ENCODE measurements at regions not wholly inside any gene's neighbourhood (a gene's known extent, or its start where the extent isn't known, plus 50 kb on each side); places are given as distances from the start of the nearest gene placed in this dataset.

DNA sequence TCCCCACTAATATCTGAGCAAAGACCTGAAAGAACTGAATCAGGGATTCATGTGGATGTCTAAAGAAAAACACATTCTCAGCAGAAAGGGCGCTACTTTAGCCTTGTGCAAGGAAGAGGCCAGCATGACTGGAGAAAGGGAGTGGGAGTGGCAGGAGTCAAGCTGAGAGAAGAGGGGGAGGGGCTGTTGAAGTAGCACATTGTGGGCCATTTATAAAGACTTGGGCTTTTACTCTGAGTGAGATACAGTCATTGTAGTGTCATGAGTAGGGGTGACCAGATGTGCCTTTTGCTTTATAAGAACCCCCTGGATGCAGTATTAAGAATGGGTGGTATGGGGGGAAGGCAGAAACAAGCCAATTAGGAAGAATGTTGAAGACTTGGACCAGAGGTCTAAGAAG lies 452.8 kb downstream of the ENC1 start:
- DNase-seq (ENCODE audit: low spot score) = no peak

DNA sequence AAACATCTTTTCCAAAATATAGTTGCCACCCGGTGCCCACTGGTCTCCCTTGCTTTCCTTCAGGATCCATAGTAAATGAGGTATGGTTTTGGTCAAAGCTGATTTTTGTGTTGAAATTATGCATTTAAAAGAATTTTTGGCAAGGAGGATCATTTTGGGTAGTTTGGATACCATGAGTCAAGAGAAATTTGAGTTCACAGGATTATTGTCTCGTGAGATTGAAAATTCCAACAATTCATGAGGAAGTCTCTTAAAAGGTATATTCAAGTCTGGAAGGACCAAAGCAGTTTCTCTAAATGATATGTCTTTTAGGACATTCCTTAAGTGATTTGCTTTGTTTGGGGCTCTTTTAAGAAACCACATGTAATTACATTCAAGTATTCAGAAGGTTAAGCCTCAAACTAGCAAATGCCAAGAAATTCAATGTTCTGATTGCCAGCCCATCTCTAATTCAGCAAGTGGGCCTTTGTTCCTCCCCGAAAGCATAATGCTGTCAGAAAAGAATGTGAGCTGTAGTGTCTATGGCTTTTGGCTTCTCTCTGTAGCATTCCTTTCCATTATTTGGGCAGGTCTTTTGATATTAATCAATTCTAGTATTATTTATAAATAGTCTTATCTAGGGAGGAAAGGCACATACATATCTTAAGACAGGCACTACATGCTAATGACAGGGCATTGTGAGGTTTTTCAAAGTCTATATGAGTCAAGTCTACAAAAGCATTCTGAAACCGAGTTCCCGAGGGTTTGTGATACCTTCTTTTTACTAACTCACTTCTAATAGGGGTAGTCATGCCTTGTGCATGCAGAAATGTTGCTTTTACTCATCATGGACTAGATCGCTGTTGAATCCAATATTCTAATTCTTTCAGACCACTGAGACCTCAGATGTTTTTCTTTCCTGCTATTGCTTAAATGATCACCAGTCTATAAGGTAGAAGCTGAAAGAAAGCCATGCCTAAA lies 453.9 kb downstream of the ENC1 start:
- no peak for DNase-seq (ENCODE audit: low spot score)

DNA sequence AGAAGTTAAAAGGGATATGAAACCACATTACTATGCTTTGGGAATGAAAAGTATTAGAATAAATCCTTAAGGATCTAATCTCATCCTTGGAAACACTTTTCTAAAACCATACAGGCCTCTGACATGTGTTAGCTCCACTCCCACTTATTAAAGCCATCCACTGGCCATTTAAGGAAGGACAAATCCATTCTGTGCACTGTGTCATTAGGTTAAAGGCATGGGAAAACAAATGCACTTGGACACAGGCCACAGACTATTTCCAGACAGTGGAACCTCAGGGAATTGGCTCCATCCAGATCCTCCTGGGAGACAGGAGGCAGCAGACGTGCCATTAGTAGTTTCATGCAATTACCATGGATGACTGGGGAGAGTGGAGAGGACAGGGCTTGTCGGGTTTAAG lies 454.9 kb downstream of the ENC1 start:
- DNase-seq (ENCODE audit: low spot score) = no peak

DNA sequence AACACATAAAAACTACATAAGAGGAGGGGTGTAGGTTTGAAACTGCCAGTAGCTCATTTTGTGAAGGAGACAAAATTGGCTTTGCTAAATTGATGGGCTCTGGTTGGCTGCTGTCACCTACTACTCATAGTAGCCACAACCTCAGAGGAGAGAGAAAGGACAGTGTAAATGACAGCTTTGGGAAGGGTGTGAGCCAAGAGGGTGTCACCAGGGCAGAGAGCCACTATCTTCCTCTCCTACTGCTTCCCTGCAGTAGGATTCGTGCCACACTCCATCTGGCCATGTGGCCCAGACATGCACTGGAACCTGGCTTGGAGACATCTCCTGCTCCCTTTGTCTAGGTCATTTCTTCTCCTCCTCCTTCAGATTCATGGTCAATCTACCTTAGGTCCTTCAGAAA lies 455.9 kb downstream of the ENC1 start:
- no peak for DNase-seq (ENCODE audit: low spot score)

DNA sequence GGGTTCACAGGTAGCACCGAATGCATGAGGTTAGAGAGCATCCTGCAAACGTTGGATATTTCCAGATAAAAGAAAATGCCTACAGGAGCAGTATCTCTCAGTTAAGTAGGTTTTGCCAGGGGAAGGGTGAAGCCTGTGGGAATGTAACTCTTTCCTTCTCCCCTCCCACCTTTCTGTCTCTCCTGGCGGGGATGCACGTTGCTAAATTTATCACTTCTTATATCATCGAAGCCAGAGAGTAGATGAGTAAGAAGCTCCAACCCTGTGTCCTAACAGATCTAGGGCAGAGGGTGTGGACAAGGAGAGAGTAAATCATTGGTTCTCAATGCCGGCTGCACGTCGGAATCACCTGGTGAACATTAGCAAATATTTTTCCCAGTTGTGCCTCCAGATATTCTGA lies 457.5 kb downstream of the ENC1 start:
- DNase-seq (ENCODE audit: low spot score) = no peak

DNA sequence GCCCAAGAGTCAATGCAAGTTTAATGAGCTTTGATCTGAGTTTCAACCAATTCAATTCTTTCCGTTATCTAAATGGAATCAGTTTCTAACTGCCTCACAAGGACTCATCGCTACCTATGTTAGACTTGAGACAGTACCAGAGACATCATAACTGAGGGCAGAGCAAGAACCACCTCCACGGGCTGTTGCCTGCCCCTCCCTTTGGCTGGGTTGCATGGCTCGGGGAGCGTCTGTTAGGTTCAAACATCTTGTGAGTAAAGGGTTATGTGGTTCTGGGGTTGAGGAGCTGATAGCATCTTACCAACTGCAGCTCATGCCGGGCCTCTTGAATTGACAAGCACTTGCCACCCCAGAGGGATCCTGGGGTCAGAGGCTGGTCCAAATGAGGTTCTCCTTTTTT lies 457.9 kb downstream of the ENC1 start:
- no peak for DNase-seq (ENCODE audit: low spot score)

DNA sequence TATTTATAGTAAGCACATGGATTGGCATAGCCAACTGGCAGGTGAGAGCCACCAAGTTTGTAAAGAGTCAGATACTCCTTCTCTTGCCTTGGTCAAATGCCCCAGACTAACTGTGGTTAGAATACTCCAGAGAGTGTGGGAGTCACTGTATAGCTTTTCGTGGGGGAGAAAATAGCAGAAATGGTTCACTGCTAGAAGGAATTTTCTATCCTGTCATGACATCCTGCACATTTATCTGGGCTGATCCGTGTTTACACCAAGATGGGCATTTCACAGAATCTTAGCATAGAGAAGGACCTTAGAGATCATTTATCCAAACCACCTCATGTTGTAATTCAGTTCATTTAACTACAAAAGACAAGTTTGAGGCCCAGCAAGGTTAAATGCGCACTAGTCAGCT lies 460.8 kb downstream of the ENC1 start:
- DNase-seq (ENCODE audit: low spot score) = no peak

DNA sequence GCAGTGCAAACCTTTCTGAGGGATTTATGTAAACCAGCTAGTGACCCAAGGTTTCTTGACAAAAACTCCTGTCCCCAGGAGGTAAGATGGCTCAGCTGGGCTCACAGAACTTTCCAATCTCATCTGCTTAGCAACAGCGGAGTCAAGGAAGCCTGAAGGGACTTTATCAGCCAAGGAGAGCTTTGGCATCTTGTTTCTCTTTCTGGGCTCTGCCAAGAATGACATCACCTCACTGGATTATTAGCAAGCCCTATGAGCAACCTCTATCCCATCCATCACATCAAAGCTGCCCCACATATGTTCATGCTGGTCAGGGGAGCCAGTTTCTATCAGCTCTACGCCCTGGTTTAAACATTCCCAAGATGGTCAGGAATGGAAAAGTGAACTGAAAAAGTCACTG lies 461.3 kb downstream of the ENC1 start:
- no peak for DNase-seq (ENCODE audit: low spot score)

DNA sequence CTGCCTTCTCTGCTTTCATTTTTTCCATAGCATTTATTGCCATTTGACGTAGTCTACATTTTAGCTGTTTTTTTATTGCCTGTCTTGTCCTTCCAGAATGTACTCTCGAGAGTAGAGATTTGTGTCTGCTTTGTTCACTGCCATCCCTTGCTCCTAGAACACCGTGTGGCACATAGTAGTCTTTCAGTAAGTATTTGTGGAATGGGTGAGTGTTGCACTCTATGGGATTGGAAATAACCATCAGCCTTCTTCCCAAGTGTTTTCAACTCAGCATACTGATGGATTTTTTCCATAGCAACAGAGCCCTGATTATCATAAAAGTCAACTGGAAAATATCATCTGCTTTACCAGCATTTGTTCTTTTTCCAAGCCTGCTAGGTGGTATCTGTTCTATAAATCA lies 462.6 kb downstream of the ENC1 start:
- DNase-seq (ENCODE audit: low spot score) = no peak

DNA sequence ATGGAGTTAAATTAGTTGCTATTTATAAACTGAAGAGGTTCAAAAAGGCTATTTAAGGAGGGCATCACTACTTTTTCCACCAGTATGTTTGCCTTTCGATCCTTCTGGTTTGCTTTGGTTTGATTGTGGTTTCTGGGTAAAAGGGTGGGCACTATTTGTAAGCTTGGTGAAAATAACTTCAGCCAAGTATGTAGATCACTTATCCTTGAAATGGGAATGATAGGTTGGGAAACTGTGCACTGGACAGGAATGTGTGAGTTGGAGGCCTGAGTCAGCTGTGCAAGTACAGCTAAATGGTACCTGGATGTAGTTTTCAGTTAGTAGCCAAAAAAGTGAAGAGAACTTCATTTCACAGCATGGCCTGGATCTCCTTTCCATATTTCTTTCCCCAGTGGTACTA lies 466.2 kb downstream of the ENC1 start:
- DNase-seq (ENCODE audit: low spot score) = no peak

DNA sequence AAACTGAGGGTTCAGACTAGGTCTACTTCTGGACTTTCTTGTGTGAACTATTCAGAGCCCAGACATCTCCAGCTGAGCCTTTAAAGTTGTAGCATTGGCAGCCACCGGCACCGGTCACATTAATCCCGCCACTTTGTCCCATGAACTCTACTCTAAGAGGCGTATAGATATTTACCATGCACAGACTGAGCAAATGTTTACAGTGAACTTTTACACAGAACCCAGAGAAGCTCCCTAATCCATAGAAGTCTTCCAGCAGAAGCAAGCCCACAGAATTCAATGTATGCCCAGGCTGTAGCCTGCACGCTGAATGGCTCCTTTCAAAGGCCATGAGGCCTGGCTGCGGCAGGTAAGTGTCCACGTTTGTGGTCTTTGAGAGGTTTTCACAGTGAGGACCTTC lies 466.9 kb downstream of the ENC1 start:
- no peak for DNase-seq (ENCODE audit: low spot score)

DNA sequence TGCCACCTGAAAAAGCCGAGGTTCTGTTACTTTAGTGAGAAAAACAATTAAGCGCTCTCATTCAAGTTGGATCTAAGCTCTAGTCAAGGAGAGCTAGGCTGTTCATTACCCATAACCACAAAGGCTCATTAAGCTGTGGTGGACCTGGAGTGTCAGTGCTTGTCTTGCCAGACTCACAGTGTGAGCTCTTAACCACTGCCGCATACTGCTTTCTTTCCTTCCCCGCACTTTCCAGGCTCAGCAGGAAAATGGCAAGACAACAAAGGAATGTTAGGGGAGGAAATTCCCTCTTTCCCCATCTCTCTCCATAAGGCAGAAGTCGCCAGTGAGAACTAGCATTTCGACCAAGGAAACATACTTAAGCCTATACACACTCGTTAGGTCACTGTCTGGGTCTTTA lies 467.3 kb downstream of the ENC1 start:
- DNase-seq (ENCODE audit: low spot score) = no peak

DNA sequence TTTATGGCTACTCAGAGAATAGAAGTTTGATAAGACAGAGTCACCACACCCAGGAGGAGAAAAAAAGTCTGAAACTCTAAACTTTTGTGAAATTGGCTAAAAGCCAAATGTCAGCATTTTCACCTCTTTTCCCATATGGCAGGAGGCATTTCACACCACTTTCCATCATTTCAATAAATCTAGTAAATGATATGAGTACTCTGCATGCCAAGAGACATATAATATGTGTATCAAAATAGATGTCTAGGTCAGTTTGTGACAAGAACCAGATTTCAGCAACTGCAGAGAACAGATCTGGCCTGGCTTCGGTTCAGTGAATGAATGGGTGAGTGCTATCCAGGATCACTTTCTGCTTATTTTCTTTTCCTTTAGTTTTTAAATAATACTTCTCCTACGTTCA lies 470.8 kb downstream of the ENC1 start:
- DNase-seq (ENCODE audit: low spot score) = no peak

DNA sequence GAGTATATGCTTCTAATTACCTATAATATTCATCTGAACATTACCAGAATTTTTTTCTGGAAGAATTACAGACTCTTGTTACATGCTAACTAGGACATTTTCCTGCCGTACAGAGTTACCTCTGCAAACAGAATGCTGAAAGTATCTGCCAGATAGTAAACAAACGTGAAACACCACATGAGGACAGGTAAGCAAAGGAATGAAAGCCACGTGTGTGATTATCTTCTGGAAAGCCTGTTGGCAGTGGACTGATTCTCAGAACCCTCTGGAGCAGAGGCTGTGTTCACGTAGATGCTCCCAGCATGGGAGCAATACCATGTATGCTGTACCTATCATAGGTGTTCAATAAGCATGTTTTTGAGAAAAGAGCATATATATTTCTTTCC lies 472.6 kb downstream of the ENC1 start:
- no peak for DNase-seq (ENCODE audit: low spot score)

DNA sequence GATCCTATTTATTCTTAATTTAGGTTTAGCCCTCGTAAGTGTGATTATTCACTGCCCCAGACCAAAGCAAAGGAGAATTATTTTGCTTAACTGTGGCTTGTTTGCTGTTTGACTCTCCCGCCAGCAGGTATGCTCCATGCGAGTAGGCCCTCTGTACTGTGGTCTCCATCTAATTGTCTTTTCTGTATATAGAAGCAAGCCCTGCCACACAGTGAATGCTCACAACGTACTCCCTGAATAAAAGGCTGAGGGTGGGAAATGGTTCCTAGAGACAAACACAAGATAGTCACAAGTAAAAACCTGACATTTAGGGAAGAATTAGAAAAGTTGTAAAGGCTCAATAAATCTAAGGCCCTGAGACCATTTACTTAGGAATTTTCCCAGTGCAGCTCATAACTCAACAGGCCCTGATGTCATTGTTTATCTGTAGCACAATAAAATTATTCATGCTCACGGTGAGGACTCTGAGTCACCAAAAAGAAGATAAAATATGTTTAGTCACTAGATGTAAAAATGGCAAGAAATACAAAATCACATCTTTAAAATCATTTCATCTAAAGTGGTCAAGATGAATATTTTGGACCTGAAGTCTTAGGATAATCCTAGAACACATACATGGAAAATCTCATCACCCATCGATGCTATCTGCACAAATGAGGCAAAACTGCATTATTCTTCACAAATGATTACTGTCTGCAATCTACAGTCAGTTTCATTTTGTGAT lies 473.2 kb downstream of the ENC1 start:
- no peak for DNase-seq (ENCODE audit: low spot score)

DNA sequence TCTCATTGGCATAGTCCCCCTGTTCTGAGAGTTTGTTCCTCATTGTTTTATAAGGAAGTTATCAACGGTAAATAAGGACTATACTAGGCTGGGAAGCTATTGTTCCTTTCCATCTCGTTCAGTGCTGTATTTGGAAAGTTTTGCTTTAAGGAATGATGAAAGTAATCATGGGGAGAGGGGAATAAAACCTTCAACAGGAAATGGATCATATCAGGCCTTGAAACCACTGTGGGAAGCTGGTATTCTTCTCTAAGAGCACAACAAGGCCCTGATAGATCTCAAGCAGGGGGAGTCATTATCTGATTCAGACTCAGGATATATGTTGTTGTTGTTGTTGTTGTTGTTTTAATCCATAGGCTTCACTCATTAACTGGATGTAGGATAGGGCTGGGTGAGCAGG lies 474.5 kb downstream of the ENC1 start:
- DNase-seq (ENCODE audit: low spot score) = no peak

DNA sequence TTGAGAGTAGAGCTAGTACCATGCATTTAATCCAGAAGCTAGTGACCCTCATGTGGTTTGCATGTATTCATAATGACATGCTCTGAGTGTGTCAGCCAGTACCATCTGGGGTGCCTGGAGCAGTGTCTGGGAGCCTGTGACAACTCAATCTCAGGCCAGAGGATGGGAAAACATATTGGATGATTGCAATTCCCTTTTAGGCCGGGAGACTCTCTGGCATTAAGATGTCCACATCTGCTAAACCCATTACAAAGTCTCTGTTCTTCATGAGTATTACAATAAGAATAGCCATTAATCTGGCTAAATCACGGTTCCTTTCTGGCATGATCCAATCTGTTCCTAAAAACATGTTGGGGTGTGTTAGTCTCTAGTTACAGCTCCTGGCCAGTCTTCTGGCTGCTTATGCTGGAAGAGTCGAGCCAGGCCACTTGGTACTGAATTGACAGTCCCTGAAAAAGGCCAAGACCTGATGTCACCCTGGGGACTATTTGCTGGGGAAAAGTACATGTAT lies 475.7 kb downstream of the ENC1 start:
- no peak for DNase-seq (ENCODE audit: low spot score)

DNA sequence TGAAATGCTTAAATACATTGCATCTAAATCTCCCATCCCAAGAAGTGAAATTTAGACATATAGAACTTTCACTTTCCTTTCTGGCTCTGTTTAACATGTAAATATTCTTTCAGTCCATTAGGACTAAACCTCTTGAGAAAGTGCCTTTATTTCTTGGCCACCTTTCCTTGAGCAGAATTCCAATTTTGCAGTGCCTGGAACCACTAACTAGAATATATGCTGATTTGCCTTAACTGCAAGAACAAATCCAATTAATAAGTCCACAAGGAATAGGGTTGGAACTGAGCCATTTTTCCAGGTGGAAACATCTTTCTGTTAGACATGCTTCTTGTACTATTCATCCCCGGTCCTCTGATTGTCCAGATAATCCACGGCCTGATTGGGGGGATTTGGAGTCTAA lies 478.0 kb downstream of the ENC1 start:
- DNase-seq (ENCODE audit: low spot score) = no peak

DNA sequence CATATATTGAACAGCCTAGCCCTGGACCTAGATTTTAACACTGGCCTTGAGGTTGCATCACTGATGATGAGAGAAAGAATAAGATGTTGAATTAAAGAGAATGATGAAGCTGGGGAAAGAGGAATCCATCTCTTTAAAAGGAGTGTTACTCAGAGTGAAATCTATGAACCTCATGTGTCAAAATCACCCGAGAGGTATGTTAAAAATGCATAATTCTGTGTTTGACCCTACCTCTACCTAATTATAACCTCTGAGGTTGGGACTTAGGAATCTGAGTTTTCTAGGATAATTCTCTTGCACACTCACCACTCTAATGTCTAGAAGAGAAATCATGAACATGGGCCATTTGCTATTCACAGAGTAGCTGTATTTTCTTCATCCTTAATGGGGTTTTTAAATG lies 479.4 kb downstream of the ENC1 start:
- no peak for DNase-seq (ENCODE audit: low spot score)

DNA sequence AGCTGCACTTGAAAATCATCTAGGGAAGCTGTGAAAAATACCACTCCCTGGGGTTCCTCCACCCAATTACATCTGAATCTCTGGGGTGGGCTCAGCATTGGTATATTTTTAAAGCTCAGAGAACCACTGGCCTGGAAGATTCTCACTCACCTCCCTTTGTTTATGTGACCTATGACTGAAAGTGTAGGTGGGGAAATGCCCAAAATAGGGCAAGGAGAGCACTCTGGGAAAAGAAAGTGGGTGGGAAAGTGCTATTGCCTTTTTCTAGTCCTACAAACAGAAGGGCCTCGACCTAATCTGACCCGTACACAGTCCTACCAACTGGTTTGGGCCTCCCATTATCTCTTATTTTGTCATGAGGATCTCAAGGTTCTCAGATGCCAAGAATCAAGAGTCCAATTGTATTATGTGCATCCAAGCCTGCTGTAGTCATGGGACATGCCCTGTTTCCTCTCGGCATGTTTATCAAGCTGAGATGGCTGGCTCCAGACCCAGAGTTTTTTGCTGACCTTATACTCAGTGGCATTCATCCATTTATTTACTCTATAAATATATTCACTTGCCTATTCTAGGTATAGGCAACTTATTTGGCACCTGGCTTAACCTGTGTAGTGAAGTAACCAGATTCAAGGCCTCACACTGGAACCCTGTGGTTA lies 483.7 kb downstream of the ENC1 start:
- no peak for DNase-seq (ENCODE audit: low spot score)

DNA sequence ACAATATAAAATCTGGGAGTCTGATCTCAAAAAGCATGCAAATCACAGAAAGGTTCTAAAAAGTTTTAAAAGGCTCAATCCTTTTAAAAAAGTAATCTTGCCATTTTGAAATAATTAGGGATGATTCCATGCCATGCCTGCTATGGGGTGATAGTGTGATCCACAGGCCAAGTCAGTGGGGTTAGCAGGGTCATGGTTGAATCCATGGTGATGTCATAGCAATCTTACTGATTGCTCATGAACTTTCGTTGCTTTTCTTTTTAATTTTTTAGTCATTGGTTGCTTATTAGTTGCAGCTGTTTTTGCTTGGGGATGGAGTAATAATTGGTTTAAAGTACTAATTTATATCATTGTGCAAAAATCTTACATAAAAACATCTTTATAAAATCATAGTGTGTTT lies 485.0 kb downstream of the ENC1 start:
- DNase-seq (ENCODE audit: low spot score) = no peak

DNA sequence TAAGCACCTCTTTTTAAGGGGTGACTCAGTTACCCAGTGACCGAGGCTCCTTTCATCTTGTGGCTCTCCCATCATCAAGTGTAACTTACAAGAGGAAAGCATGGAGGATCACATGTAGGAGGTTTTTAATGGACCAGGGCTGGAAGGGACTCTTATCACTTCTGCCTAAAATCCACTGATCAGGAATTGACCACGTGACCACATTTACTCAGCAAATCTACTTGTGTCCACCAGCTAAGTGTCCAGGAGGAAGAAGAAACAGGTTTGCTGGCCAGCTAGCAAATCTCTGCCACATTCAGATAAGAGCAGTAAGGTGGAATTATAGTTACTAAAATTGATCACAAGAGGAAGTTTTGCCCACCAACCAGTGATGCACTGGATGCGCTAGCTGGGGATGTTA lies 486.0 kb downstream of the ENC1 start:
- DNase-seq (ENCODE audit: low spot score) = no peak

DNA sequence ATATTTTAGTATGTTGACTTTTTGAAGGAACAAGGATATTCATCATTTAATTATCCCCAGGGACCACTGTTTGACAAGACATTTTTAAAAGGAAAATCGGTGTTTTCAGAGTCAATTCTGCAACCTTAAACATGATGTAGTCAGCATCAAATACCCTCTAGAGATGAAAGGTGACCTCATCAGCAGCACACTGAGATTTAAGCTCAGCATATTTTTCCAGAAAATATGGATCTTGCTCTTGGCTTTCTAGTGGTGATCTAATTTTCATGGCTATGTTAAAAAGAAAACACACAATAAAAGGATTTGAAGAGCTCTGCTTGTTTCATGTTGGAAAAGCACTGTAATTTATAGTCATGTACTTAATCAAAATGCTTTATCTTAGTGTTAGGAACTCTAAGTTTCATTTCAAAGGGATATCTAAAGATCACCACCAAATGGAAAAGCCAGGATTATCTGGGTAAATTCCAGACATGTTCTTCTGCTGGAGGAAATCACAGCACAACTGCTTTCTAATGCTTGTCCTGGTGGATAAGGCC lies 487.2 kb downstream of the ENC1 start:
- DNase-seq (ENCODE audit: low spot score) = no peak

All from HuH-7.5 (cell line).